Lung (tissue), 11 donors: ENCODE measurements at regions not wholly inside any gene's neighbourhood (a gene's known extent, or its start where the extent isn't known, plus 50 kb on each side); places are given as distances from the start of the nearest gene placed in this dataset.

Source experiments
- ATAC-seq: fragments of 200-7000 bp; cut with Tn5 transposase; one replicate; pipeline ENCODE4 v1.9.1; 2020; ENCODE audit warnings: moderate number of reproducible peaks; ENCODE audit not compliant: insufficient read depth, low FRiP score
- DNase-seq, 3 donors: peaks; one replicate each; pipeline ENCODE4 v3.0.0-alpha.2; 2013 to 2017
- H3K27ac ChIP-seq, 2 donors: one replicate each; pipeline ENCODE4 v1.5.1; 2013; ENCODE audit warnings: mild to moderate bottlenecking in 2 of 2, moderate library complexity in 2 of 2, control low read depth in 1 of 2, inconsistent platforms in 1 of 2, low read depth in 1 of 2, low read length in 1 of 2
- H3K27me3 ChIP-seq, 3 donors: one replicate each; pipeline ENCODE4 v1.5.1; 2013; ENCODE audit warnings: low read length in 2 of 3; ENCODE audit not compliant: control insufficient read depth in 3 of 3, insufficient read depth in 3 of 3
- H3K36me3 ChIP-seq, 4 donors: one replicate each; pipeline ENCODE4 v1.5.1; 2013; ENCODE audit warnings: low read length in 4 of 4, mild to moderate bottlenecking in 1 of 4, moderate library complexity in 1 of 4; ENCODE audit not compliant: control insufficient read depth in 4 of 4, insufficient read depth in 4 of 4
- H3K4me1 ChIP-seq, 5 donors: one replicate each; pipeline ENCODE4 v1.5.1; 2013; ENCODE audit warnings: low read length in 5 of 5, mild to moderate bottlenecking in 2 of 5, moderate library complexity in 1 of 5; ENCODE audit not compliant: control insufficient read depth in 5 of 5, insufficient read depth in 5 of 5
- H3K4me3 ChIP-seq: one replicate; pipeline ENCODE4 v1.5.1; 2013; ENCODE audit warnings: mild to moderate bottlenecking, control low read depth, moderate library complexity
- H3K9ac ChIP-seq, 2 donors: one replicate each; pipeline ENCODE4 v1.5.1; 2013; ENCODE audit warnings: low read length in 2 of 2, control low read depth in 1 of 2; ENCODE audit not compliant: insufficient read depth in 1 of 2
- H3K9me3 ChIP-seq, 4 donors: one replicate each; pipeline ENCODE4 v1.5.1; 2013; ENCODE audit warnings: low read length in 3 of 4, mild to moderate bottlenecking in 1 of 4, moderate library complexity in 1 of 4; ENCODE audit not compliant: control insufficient read depth in 4 of 4, insufficient read depth in 3 of 4
- CTCF ChIP-seq: IDR thresholded peaks from 2 replicates; pipeline ENCODE4 v1.5.1; 2012; ENCODE audit warnings: mild to moderate bottlenecking; ENCODE audit errors: control extremely low read depth, extremely low read depth
- WGBS, 2 donors: extraction: QIAGEN DNeasy Blood & Tissue Kit; methylation state at CpG; one replicate each; pipeline ENCODE4 v1.1.7; 2013; 5-methylcytosine and 5-hydroxymethylcytosine counted together
- donor health status: control.
- donor health status: control.
- donor health status: Bipolar disorder and iron deficiency.
- donor health status: healthy.
- donor health status: DM: yes; HTN: yes; CAD: no.

GRCh38 chr9:22255337-22255736, 191.3 kb upstream of the DMRTA1 start:
- TF ChIP-seq CTCF = no peak
- Histone ChIP-seq H3K9me3 (peaks cover 0 to 25% (median 5%) of the 10 kb centered on the region in 4 donors), H3K4me1 (no peaks in the 10 kb centered on the region), H3K27me3 (no peaks in the 10 kb centered on the region), H3K27ac (no peak overlapping the region), H3K4me3 (no peak overlapping the region), H3K9ac (no peak overlapping the region), H3K36me3 (no peaks in the 10 kb centered on the region)
- DNase-seq = no peak
- 76 to 89% methylated on average over 1 of the region's 1 CpG for whole genome bisulfite sequencing, 2 donors
- no peak for ATAC-seq

- ATAC-seq (no peak), DNase-seq (no peak)
Measured at GRCh38 chr9:22256381-22256780, 190.2 kb upstream of the DMRTA1 start.

GRCh38 chr9:22257026-22257816, 189.4 kb upstream of the DMRTA1 start:
- TF ChIP-seq CTCF = no peak
- no peak overlapping the region for H3K27ac ChIP-seq
- no peak overlapping the region for H3K9ac ChIP-seq
- no peak overlapping the region for H3K4me3 ChIP-seq
- no peaks in the 10 kb centered on the region for H3K36me3 ChIP-seq
- no peaks in the 10 kb centered on the region for H3K27me3 ChIP-seq
- no peaks in the 10 kb centered on the region for H3K4me1 ChIP-seq
- peaks cover 0 to 18% (median 2%) of the 10 kb centered on the region in 4 donors for H3K9me3 ChIP-seq
- DNase-seq (no peak), ATAC-seq (no peak)

More at GRCh38 chr9:22256381-22256780, 190.2 kb upstream of the DMRTA1 start:
- H3K4me1 ChIP-seq = no peaks in the 10 kb centered on the region
- WGBS, 2 donors = 82 to 83% methylated on average over 3 of the region's 3 CpGs
- H3K36me3 ChIP-seq = no peaks in the 10 kb centered on the region
- TF ChIP-seq CTCF = no peak
- H3K27me3 ChIP-seq = no peaks in the 10 kb centered on the region
- H3K4me3 ChIP-seq = no peak overlapping the region
- H3K9me3 ChIP-seq = peaks cover 0 to 20% (median 4%) of the 10 kb centered on the region in 4 donors
- no peak overlapping the region for H3K9ac ChIP-seq
- no peak overlapping the region for H3K27ac ChIP-seq

GRCh38 chr9:22265038-22265437, 181.6 kb upstream of the DMRTA1 start:
- Histone ChIP-seq H3K36me3 (no peaks in the 10 kb centered on the region), H3K27me3 (no peaks in the 10 kb centered on the region), H3K4me3 (no peak overlapping the region), H3K4me1 (no peaks in the 10 kb centered on the region), H3K9me3 (peaks cover 0 to 5% (median 3%) of the 10 kb centered on the region in 4 donors), H3K27ac (no peak overlapping the region), H3K9ac (no peak overlapping the region)
- no peak for ATAC-seq
- no peak for DNase-seq
- no peak for TF ChIP-seq CTCF
